IPS-NIHi7 (cell line): ENCODE measurements at regions not wholly inside any gene's neighbourhood (a gene's known extent, or its start where the extent isn't known, plus 50 kb on each side); places are given as distances from the start of the nearest gene placed in this dataset.

ENCODE experiments used
- DNase-seq: peaks from one replicate; pipeline ENCODE4 v3.0.0; 2012; ENCODE audit warnings: mixed read lengths; ENCODE audit errors: extremely low spot score

DNA sequence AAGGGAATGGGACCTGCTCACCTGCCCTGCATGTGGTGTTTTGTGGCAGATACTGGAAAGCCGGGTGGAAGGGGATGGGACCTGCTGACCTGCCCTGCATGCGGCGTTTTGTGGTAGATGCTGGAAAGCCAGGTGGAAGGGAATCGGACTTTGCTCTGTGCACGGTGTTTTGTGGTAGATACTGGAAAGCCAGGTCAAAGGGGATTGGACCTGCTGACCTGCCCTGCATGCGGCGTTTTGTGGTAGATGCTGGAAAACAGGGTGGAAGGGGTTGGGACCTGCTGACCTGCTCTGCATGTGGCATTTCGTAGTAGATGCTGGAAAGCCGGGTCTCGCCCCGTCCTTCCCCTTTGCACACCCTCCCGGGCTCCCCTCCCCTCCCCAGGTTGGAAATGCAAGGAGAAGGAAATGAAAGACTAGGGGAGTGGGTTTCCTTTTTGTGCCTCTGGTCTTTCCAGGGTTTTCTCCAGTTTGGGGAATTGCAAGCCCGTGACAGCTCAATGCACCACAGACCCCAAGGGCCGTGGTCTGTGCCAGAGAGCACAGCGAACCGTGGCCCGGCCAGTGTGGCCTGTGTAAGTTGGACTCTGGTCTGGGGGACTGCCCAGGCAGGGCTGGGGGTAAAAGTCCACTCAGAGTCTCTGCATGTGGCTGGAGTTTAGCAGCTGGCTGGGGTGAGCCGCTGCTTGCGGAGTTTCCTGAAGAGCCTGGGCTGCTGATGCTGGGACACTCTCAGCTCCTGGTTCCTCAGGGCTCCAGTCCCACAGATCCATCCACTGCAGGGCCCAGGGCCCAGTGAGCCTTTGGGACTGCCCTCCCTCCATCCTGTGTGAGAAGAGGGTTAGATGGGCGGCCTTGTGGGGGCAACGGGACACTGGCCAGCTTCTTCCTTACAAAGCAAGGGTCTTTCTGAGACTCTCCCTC, 105.5 kb downstream of the CRYAA start:
- no peak for DNase-seq

DNA sequence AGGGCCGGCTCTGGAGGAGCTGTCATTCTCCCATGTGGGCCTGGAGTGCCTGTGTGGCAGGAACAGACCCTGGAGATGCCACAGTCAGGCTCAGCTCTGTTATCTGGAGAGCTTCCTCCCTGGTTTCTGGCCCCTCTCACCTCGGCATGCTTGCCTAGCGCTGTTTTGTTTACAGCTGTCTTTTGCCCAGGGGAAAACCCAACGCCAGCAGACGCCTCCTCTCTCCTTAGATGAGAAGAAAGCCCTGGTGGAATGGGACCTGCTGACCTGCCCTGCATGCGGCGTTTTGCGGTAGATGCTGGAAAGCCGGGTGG, 104.9 kb downstream of the CRYAA start:
- no peak for DNase-seq

DNA sequence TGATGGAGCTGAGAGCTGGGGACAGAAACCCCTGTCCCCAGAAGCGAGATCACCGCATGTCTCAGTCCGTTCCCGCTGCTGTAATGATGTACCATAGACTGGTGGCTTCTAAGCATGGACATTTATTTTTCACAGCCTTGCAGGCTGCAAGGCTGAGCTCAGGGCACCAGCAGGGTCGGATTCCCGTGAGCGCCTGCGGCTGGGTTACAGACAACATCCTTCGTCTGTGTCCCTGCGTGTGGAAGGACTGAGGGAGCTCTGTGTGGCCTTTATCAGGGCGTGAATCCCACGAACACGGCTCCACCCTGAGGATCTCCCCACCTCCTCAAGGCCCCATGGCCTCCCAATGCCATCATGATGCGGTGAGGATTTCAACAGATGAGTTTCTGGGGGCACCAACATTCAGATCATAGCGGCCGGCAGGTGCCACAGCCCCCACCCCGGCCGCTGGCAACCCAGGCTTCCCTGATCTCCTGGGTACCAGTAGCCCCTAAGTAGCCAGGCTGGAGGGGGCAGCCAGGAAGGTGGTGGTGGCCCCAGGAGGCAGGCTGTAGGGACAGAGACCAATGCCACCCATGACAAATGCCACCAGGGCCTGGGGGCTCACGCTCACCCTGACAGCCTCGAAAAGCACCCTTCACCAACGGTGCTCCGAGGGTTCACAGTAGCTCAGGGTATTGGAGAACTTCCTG, 104.4 kb downstream of the CRYAA start:
- DNase-seq, result no peak

DNA sequence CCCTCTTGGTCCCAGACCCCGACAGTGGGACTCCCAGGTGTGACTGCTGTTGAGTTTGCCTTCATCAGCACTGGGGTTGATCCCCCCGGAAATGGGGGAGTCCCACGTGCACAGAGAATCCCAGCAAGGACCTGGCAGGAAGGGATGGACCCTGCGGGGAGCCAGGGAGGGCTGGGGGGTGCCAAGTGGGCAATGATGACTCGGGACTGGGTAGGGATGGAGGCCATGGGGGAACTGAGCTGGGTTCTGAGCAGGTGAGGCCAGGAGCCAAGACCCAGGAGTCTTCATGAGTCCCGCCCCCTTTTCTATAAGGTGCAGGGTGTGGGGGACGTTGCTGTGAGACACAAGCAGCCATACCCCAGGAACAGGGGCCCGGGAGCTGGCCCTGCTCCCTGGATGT, 103.8 kb downstream of the CRYAA start:
- no peak for DNase-seq

DNA sequence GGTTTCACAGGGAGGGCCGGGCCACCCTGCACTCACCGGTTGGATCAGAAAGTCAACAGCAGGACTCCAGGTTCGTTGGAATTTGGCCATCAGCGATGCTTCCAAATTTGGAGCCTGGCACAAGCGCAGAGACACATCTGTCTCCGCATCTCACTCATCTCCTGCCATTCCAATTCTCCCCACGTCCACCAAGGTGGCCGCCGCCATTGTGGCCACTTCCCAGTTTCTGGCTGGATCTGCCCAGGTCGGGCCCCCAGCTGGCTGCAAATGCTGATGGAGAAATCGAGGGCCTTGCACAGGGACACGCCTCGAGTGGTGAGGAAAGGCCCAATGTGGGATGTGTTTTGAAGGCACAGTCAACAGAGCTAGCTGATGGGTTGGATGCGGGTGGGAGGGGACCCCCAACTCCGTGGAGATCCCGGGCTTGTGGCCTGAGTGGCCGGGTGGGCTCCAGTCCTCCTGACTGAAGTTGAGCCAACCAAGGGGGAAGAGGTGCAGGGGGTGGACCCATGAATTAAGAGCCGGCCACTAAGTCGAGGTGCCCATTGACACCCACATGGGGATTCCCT, 102.7 kb downstream of the CRYAA start:
- DNase-seq, result no peak

DNA sequence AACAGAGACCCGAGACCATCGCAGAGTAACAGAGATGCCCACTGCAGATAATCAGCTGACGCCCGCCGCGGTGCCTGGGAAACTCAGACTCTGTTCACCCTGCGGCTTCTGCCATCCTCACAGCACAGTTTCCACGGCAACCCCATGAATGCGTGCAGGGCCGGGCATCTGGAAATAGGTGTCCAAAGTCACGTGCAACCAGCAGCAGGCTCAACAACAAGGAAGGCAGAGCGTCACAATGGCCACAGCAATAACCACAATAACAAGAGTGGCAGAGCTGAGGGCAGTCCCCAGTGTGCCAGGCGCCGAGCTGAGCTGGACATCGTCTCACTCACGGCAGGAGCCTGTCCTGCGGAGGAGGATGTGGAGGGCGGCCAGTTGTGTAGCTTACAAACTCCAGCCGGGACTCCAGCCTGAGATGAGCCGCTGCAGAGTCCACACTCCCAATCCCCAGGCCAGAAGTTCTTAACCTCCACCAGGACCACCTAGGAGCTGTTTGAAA, 102.0 kb downstream of the CRYAA start:
- no peak for DNase-seq

DNA sequence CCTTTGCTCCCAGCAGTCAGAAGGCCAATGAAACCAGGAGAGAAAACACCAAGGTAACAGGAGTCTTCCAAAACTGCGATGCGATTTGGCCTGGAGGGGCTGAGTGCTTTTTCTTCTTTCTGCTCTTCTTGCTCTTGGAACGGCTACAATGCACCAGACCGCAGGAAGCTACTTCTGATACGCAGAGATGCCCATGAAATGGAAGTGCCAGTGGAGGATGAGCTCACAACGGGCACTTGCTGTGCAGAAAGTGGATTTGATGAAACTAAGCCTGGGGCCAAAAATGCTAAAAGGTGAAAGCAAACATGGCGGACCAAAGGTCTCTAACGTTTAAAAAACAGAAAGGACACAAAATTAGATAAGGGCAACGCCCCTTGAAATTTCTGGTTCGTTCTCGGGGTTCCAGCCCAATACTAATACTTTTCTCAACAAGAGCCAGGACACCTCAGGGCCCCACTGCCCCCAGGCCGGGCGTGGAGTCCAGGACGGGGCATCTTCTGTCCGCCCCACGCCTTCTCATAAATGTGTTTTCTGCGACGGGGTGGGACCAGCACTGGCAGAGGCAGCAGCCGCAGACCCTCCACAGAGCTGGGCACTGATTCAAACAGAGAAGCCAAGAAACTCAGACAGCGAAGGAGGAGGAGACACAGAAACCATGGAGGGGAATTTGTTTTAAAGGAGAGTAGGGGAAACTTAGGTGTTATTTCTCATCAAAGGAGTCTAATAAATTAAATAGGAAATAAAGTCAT, 101.3 kb downstream of the CRYAA start:
- DNase-seq, result no peak

DNA sequence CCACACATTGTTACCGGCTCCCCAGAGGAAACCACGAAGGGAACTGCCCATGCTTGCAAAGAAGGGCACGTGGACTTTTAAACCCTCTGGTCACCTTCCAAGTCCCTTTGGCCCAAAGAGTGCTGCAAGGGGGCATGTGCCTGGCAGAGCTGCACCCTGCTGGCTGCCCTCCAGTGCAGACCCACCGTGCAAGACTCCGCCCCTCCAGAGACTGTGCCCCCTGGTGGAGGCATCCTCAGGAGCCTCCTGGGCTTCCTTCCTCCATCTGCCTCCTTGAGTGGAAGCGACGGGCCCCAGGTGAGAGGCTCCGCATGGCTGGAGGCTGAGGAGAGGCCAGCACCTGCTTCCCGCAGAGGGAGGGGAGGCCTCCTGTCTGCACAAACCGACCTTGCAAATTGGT, 100.6 kb downstream of the CRYAA start:
- DNase-seq, result peak; percentile 84

DNA sequence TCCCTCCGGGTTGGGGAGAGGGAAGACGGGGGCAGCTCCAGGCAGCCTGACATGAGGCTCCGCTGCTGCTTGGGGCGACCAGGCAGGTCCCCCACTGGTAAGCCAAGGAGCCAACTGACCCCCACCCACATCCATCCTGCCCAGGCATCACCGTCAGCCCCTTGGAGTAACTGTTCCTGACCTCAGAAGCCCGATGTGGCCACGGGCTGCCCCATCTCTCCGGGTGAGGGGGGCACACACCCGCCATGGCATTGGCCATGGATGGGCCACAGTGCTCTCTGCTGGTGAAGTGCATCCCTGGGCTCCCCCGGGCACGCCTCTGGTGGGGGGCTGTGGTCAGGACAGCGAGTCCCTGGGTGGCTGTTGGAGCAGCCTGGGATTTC, 100.0 kb downstream of the CRYAA start:
- DNase-seq, result no peak

DNA sequence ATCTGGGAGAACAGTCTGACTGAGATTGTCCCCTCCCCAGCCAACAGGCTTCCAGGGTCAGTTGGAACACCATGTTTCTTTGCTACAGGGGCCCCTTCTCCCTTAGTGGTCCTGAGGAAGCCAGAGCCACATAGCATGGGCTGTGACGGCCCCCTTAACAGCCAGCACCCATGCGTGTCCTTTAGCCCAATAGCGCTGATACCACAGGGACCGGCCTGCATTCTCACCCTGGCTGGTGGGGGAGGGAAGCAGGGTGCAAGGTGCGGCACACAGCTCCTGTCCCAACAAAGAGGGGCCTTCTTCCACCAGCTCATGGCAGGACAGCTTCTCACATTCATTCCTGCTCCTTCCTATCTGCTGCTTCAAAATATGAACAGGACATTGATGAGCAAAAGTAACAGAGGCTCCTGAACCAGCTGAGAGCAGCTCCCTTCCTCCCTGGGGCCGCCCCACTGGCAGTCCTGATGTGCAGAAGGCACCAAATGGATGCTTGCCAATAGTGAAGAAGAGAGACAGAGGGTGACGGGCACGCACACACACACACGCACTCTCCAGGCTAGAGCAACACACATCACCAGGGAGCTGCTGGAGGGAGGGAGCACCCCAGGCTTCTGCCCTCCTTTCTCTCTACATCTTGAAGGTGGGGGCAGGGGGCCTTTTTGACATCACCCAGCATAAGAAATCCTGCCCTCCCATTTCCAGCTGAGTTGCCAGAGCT, 99.4 kb downstream of the CRYAA start:
- DNase-seq, result no peak

DNA sequence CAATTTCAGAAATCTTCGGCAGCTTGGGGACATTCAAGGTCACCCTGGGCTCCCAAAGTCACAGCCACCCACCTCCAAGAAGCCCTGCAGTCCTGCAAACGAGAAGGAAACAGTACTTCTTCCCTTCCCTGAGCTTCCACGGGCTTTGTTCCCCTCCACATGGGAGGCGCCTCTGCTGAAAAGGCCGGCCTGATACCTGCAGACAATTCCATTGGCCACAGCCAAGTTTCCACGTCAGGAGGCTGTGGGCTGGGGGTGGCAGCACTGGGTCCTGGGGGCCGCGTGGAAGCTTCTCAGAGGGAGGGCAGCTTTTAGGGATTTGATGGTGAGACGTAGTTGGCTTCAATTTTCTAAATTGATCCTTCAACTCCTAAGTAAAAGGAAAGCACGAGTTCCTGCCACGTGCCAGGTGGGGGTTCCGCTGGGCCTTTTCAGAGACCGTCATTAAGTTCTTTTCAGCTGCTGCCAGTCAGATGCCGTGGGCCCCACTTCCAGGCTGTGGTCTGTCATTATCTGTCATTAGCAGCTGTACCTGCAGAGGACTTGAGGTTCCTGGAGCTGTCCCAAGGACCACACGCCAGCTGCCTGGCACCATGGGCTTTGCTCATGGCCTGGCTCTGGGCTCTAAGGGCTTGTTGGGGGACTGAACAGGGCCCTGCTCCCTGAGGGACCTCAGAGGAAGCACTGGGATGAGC, 98.7 kb downstream of the CRYAA start:
- no peak for DNase-seq

DNA sequence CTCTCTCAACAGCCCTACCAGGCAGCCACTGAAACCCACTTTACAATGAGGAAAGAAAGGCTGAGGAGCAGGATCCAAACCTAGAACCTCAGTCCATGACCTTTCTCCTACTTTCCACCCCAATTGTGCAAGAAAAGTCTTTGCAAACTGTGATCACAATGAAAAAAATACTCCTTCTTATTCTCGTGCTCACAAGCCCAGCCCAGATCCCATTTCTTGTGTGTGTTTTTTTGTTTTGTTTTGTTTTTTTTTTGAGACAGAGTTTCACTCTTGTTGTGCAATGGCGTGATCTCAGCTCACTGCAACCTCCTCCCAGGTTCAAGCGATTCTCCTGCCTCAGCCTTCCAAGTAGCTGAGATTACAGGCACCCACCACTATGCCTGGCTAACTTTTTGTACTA, 97.7 kb downstream of the CRYAA start:
- no peak for DNase-seq

DNA sequence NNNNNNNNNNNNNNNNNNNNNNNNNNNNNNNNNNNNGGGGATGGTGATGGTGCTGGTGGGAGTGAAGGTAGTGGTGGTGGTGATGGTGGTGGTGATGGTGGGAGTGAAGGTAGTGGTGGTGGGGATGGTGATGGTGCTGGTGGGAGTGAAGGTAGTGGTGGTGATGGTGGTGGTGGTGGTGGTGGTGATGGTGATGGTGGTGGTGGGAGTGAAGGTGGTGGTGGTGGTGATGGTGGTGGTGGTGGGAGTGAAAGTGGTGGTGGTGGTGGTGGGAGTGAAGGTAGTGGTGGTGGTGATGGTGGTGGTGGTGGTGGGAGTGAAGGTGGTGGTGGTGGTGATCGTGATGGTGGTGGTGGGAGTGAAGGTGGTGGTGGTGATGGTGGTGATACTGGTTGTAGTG, 93.6 kb downstream of the CRYAA start:
- no peak for DNase-seq
